ENCODE measurements at regions not wholly inside any gene's neighbourhood (a gene's known extent, or its start where the extent isn't known, plus 50 kb on each side); places are given as distances from the start of the nearest gene placed in this dataset.

- TF ChIP-seq CTCF (IDR thresholded peaks at IDR 0.05; ENCODE audit: control insufficient read depth, insufficient read depth, low read depth, low read length, missing control alignments): no peak
- no peak for DNase-seq (ENCODE audit: low read depth)
- no peak overlapping the region for H3K4me3 ChIP-seq (ENCODE audit: control insufficient read depth, low read depth, low read length)
These were observed 1109.0 kb downstream of the TUSC7 start for GRCh38 chr3:117818592-117818991.

GRCh38 chr3:117820658-117821299 is 1111.2 kb downstream of the TUSC7 start:
- DNase-seq (ENCODE audit: low read depth): no peak
- TF ChIP-seq CTCF (IDR thresholded peaks at IDR 0.05; ENCODE audit: control insufficient read depth, insufficient read depth, low read depth, low read length, missing control alignments): no peak
- H3K4me3 ChIP-seq (ENCODE audit: control insufficient read depth, low read depth, low read length): no peak overlapping the region

GRCh38 chr3:117822416-117822815 is 1112.8 kb downstream of the TUSC7 start:
- no peak overlapping the region for H3K4me3 ChIP-seq (ENCODE audit: control insufficient read depth, low read depth, low read length)
- no peak for TF ChIP-seq CTCF (IDR thresholded peaks at IDR 0.05; ENCODE audit: control insufficient read depth, insufficient read depth, low read depth, low read length, missing control alignments)
- no peak for DNase-seq (ENCODE audit: low read depth)

GRCh38 chr3:117836296-117836695 is 1126.7 kb downstream of the TUSC7 start:
- no peak overlapping the region for H3K4me3 ChIP-seq (ENCODE audit: control insufficient read depth, low read depth, low read length)
- no peak for DNase-seq (ENCODE audit: low read depth)
- no peak for TF ChIP-seq CTCF (IDR thresholded peaks at IDR 0.05; ENCODE audit: control insufficient read depth, insufficient read depth, low read depth, low read length, missing control alignments)

GRCh38 chr3:117837391-117837790 is 1127.8 kb downstream of the TUSC7 start:
- TF ChIP-seq CTCF (IDR thresholded peaks at IDR 0.05; ENCODE audit: control insufficient read depth, insufficient read depth, low read depth, low read length, missing control alignments): no peak
- no peak overlapping the region for H3K4me3 ChIP-seq (ENCODE audit: control insufficient read depth, low read depth, low read length)
- no peak for DNase-seq (ENCODE audit: low read depth)

GRCh38 chr3:117842086-117842485 is 1132.5 kb downstream of the TUSC7 start:
- H3K4me3 ChIP-seq (ENCODE audit: control insufficient read depth, low read depth, low read length): no peak overlapping the region
- DNase-seq (ENCODE audit: low read depth): no peak
- no peak for TF ChIP-seq CTCF (IDR thresholded peaks at IDR 0.05; ENCODE audit: control insufficient read depth, insufficient read depth, low read depth, low read length, missing control alignments)

- no peak for TF ChIP-seq CTCF (IDR thresholded peaks at IDR 0.05; ENCODE audit: control insufficient read depth, insufficient read depth, low read depth, low read length, missing control alignments)
- no peak overlapping the region for H3K4me3 ChIP-seq (ENCODE audit: control insufficient read depth, low read depth, low read length)
- no peak for DNase-seq (ENCODE audit: low read depth)
These were observed 1133.8 kb downstream of the TUSC7 start for GRCh38 chr3:117843356-117843755.
